B cell (primary cell): ENCODE measurements at regions not wholly inside any gene's neighbourhood (a gene's known extent, or its start where the extent isn't known, plus 50 kb on each side); places are given as distances from the start of the nearest gene placed in this dataset.

ENCODE experiments used
- ATAC-seq: fragments of 200-7000 bp; cut with Tn5 transposase; one replicate; pipeline ENCODE4 v1.10.0; 2021; ENCODE audit warnings: low read depth, mild to moderate bottlenecking, moderate number of reproducible peaks, moderate library complexity
- CTCF ChIA-PET: fragments of 350-600 bp; sonication (Branson Sonifier 250); formaldehyde crosslinking; loops from one replicate; lab custom pipeline; 2021; ENCODE audit warnings: antibody characterized with exemption, inconsistent platforms; lab: Charles Lee
- POLR2A ChIA-PET: fragments of 350-600 bp; sonication (Branson Sonifier 250); formaldehyde crosslinking; loops from one replicate; lab custom pipeline; 2021; ENCODE audit warnings: antibody characterized with exemption; lab: Charles Lee
- DNase-seq: peaks from one replicate; pipeline ENCODE4 v3.0.0; 2013
- H2AFZ ChIP-seq: 2 replicates; pipeline ENCODE4 v1.6.1; 2012; ENCODE audit warnings: mild to moderate bottlenecking, low read depth, low read length; ENCODE audit not compliant: insufficient read depth, poor library complexity, severe bottlenecking
- H3K27ac ChIP-seq, 2 donors: 1 replicate in 1 of 2; 2 replicates in 1 of 2; pipeline ENCODE4 v1.5.1; 2012 to 2013; ENCODE audit warnings: low read length in 2 of 2, mild to moderate bottlenecking in 2 of 2, moderate library complexity in 1 of 2
- H3K27me3 ChIP-seq, 4 experiments: fragments of 200-600 bp in 1 of 4; sonication (generic) in 1 of 4; replicated peaks in 1 of 4; 1 replicate in 2 of 4; 2 replicates in 2 of 4; pipeline versions ENCODE4 v1.6.1 to v1.7.0; 2013 to 2016; ENCODE audit warnings: low read length in 3 of 4, mild to moderate bottlenecking in 2 of 4, mixed read lengths in 1 of 4, moderate library complexity in 1 of 4; ENCODE audit not compliant: insufficient read depth in 4 of 4, control insufficient read depth in 3 of 4; ENCODE audit errors: control extremely low read depth in 1 of 4
- H3K36me3 ChIP-seq, 2 experiments: replicated peaks in 1 of 2; 1 replicate in 1 of 2; 2 replicates in 1 of 2; pipeline versions ENCODE4 v1.6.1 to v1.7.1; 2013; ENCODE audit warnings: low read length in 1 of 2; ENCODE audit not compliant: insufficient read depth in 2 of 2, control insufficient read depth in 1 of 2; ENCODE audit errors: control extremely low read depth in 1 of 2, extremely low read depth in 1 of 2
- H3K4me1 ChIP-seq, 2 donors: fragments of 200-600 bp in 1 of 2; sonication (generic) in 1 of 2; 1 replicate in 1 of 2; 2 replicates in 1 of 2; pipeline versions ENCODE4 v1.5.1 to v1.6.1; 2013 to 2017; ENCODE audit warnings: low read length in 2 of 2; ENCODE audit not compliant: control insufficient read depth in 2 of 2, insufficient read depth in 2 of 2
- H3K4me2 ChIP-seq: replicated peaks from 2 replicates; pipeline ENCODE3; 2012; ENCODE audit warnings: mild to moderate bottlenecking, low read depth, low read length; ENCODE audit not compliant: poor library complexity, severe bottlenecking
- H3K4me3 ChIP-seq, 5 experiments: fragments of 200-600 bp in 1 of 5; sonication (generic) in 1 of 5; 1 replicate in 3 of 5; 2 replicates in 2 of 5; pipeline versions ENCODE4 v1.5.1 to v1.7.0; 2011 to 2016; ENCODE audit warnings: low read length in 4 of 5, mild to moderate bottlenecking in 4 of 5, low read depth in 2 of 5, control low read depth in 1 of 5, moderate library complexity in 1 of 5; ENCODE audit not compliant: insufficient read depth in 1 of 5; ENCODE audit errors: control extremely low read depth in 1 of 5, extremely low read depth in 1 of 5
- H3K79me2 ChIP-seq: fragments of 200-600 bp; sonication (generic); one replicate; pipeline ENCODE4 v1.6.0; 2016; ENCODE audit warnings: low read length; ENCODE audit not compliant: control insufficient read depth, insufficient read depth
- H3K9ac ChIP-seq: fragments of 200-600 bp; sonication (generic); 2 replicates; pipeline ENCODE4 v1.6.1; 2017; ENCODE audit warnings: mild to moderate bottlenecking, low read length, moderate library complexity
- H3K9me3 ChIP-seq, 3 donors: one replicate each; pipeline versions ENCODE4 v1.6.1 to v1.7.1; 2013; ENCODE audit warnings: low read length in 2 of 3; ENCODE audit not compliant: control insufficient read depth in 2 of 3, insufficient read depth in 1 of 3; ENCODE audit errors: control extremely low read depth in 1 of 3
- H4K20me1 ChIP-seq: 2 replicates; pipeline ENCODE4 v1.6.0; 2012; ENCODE audit warnings: mild to moderate bottlenecking, low read length; ENCODE audit not compliant: insufficient read depth, control insufficient read depth, poor library complexity, severe bottlenecking
- H3K27ac Mint-ChIP-seq: one replicate; pipeline ENCODE4 v1.8.0; 2021; ENCODE audit warnings: mixed read lengths
- H3K27me3 Mint-ChIP-seq: one replicate; pipeline ENCODE4 v1.8.0; 2021; ENCODE audit warnings: mixed read lengths
- H3K4me1 Mint-ChIP-seq: one replicate; pipeline ENCODE4 v1.8.0; 2021; ENCODE audit warnings: mixed read lengths
- H3K4me3 Mint-ChIP-seq: one replicate; pipeline ENCODE4 v1.8.0; 2021; ENCODE audit warnings: mixed read lengths
- H3K9me3 Mint-ChIP-seq: one replicate; pipeline ENCODE4 v1.8.0; 2022; ENCODE audit warnings: mixed read lengths; ENCODE audit not compliant: insufficient read depth
- CTCF ChIP-seq: fragments of 200-600 bp; IDR thresholded peaks from one replicate; pipeline ENCODE4 v1.8.0; 2022; ENCODE audit warnings: antibody characterized with exemption, mild to moderate bottlenecking
- EZH2 ChIP-seq: IDR thresholded peaks from 2 replicates; pipeline ENCODE4 v1.6.1; 2012; ENCODE audit warnings: borderline replicate concordance, low read depth, mild to moderate bottlenecking, moderate library complexity, low read length; ENCODE audit not compliant: insufficient read depth, poor library complexity, severe bottlenecking
- WGBS: methylation state at CpG from one replicate; pipeline ENCODE4 v1.1.5; 2013; ENCODE audit warnings: missing lambda C conversion rate; ENCODE audit not compliant: insufficient coverage; 5-methylcytosine and 5-hydroxymethylcytosine counted together
- intact Hi-C: fragments of 100-400 bp; cut with micrococcal nuclease; formaldehyde crosslinking; loops from one replicate; pipeline ENCODE4 v1.10.0; 2022

- no peaks in the 10 kb centered on the region for H3K79me2 ChIP-seq
- peaks cover 6% of the 10 kb centered on the region for H3K9me3 Mint-ChIP-seq
- H3K27ac ChIP-seq, result no peak overlapping the region
- intact Hi-C loops, result no loop called here
- no peak overlapping the region for H3K9ac ChIP-seq
- ChIA-PET CTCF (no interaction called here), POLR2A (no interaction called here)
- no peak overlapping the region for H2AFZ ChIP-seq
- WGBS, result no CpG with 5 or more reads among the region's 2 CpGs
- no peak overlapping the region for H3K4me3 Mint-ChIP-seq
- no peaks in the 10 kb centered on the region for H3K4me1 Mint-ChIP-seq
- ATAC-seq, result no peak
- no peaks in the 10 kb centered on the region for H3K4me1 ChIP-seq
- no peaks in the 10 kb centered on the region for H3K36me3 ChIP-seq
- no peak overlapping the region for H3K27ac Mint-ChIP-seq
- no peak overlapping the region for H3K4me3 ChIP-seq
- no peaks in the 10 kb centered on the region for H4K20me1 ChIP-seq
- H3K27me3 ChIP-seq, result no peaks in the 10 kb centered on the region
- TF ChIP-seq EZH2, result no peak
- TF ChIP-seq CTCF, result no peak
- no peaks in the 10 kb centered on the region for H3K9me3 ChIP-seq
- H3K27me3 Mint-ChIP-seq, result no peaks in the 10 kb centered on the region
- no peak for DNase-seq
- H3K4me2 ChIP-seq, result no peak overlapping the region
These were observed 1878.4 kb downstream of the ARAP2 start for GRCh38 chr4:34365946-34366345.

- ATAC-seq (no peak), DNase-seq (no peak)
These were observed 1872.6 kb downstream of the ARAP2 start for GRCh38 chr4:34371676-34372075.

More at GRCh38 chr4:34371676-34372075, 1872.6 kb downstream of the ARAP2 start:
- H3K9me3 ChIP-seq, result no peaks in the 10 kb centered on the region
- H2AFZ ChIP-seq, result no peak overlapping the region
- TF ChIP-seq CTCF (no peak), EZH2 (no peak)
- Mint-ChIP-seq H3K4me1 (no peaks in the 10 kb centered on the region), H3K27ac (no peak overlapping the region), H3K9me3 (no peaks in the 10 kb centered on the region), H3K4me3 (no peak overlapping the region), H3K27me3 (no peaks in the 10 kb centered on the region)
- no peak overlapping the region for H3K4me3 ChIP-seq
- no peaks in the 10 kb centered on the region for H3K79me2 ChIP-seq
- no peak overlapping the region for H3K4me2 ChIP-seq
- CTCF ChIA-PET, result no interaction called here
- 100% methylated on average over 1 of the region's 2 CpGs for WGBS
- H3K36me3 ChIP-seq, result no peaks in the 10 kb centered on the region
- no peaks in the 10 kb centered on the region for H3K27me3 ChIP-seq
- H3K27ac ChIP-seq, result no peak overlapping the region
- H4K20me1 ChIP-seq, result no peaks in the 10 kb centered on the region
- no peaks in the 10 kb centered on the region for H3K4me1 ChIP-seq
- H3K9ac ChIP-seq, result no peak overlapping the region
- intact Hi-C loops, result no loop called here
- POLR2A ChIA-PET, result no interaction called here
